Effector memory CD4-positive, alpha-beta T cell (primary cell): ENCODE measurements at regions not wholly inside any gene's neighbourhood (a gene's known extent, or its start where the extent isn't known, plus 50 kb on each side); places are given as distances from the start of the nearest gene placed in this dataset.
"Not testable (repeated sequence)": the region's sequence is repeated elsewhere in the genome, so short reads cannot be mapped to it uniquely, and the experiment has no call there.

Experiments used
- DNase-seq, 3 donors: peaks; one replicate each; pipeline ENCODE4 v3.0.0-alpha.2; 2020
- H3K27ac ChIP-seq: 2 replicates; pipeline ENCODE4 v1.7.0; 2013; ENCODE audit warnings: mild to moderate bottlenecking, low read length, moderate library complexity; ENCODE audit not compliant: insufficient read depth, poor library complexity, severe bottlenecking
- H3K27me3 ChIP-seq: replicated peaks from 2 replicates; pipeline ENCODE4 v1.7.0; 2013; ENCODE audit warnings: mild to moderate bottlenecking, low read length; ENCODE audit not compliant: insufficient read depth, control insufficient read depth, poor library complexity, severe bottlenecking
- H3K36me3 ChIP-seq: 2 replicates; pipeline ENCODE4 v1.7.0; 2013; ENCODE audit warnings: mild to moderate bottlenecking, low read length, moderate library complexity; ENCODE audit not compliant: control insufficient read depth, insufficient read depth
- H3K4me1 ChIP-seq: 2 replicates; pipeline ENCODE4 v1.7.0; 2013; ENCODE audit warnings: low read length, mild to moderate bottlenecking; ENCODE audit not compliant: control insufficient read depth, insufficient read depth, poor library complexity, severe bottlenecking
- H3K4me3 ChIP-seq: 2 replicates; pipeline ENCODE4 v1.7.0; 2013; ENCODE audit warnings: low read length, low read depth, mild to moderate bottlenecking; ENCODE audit not compliant: insufficient read depth, poor library complexity, severe bottlenecking
- H3K9me3 ChIP-seq: 2 replicates; pipeline ENCODE4 v1.7.0; 2013; ENCODE audit warnings: mild to moderate bottlenecking, low read length, moderate library complexity; ENCODE audit not compliant: control insufficient read depth

GRCh38 chr6:99818161-99818560, 175.9 kb downstream of the MCHR2 start:
- Histone ChIP-seq H3K36me3 (no peaks in the 10 kb centered on the region), H3K27me3 (no peaks in the 10 kb centered on the region), H3K4me1 (no peaks in the 10 kb centered on the region), H3K9me3 (no peaks in the 10 kb centered on the region), H3K27ac (no peak overlapping the region), H3K4me3 (no peak overlapping the region)
- no peak for DNase-seq

GRCh38 chr6:99819853-99820252, 174.2 kb downstream of the MCHR2 start:
- Histone ChIP-seq H3K4me1 (no peaks in the 10 kb centered on the region), H3K36me3 (no peaks in the 10 kb centered on the region), H3K4me3 (no peak overlapping the region), H3K9me3 (no peaks in the 10 kb centered on the region), H3K27ac (no peak overlapping the region), H3K27me3 (no peaks in the 10 kb centered on the region)
- no peak for DNase-seq

GRCh38 chr6:99821164-99821563, 172.9 kb downstream of the MCHR2 start:
- DNase-seq = no peak
- H3K4me1 ChIP-seq = no peaks in the 10 kb centered on the region
- no peaks in the 10 kb centered on the region for H3K9me3 ChIP-seq
- no peak overlapping the region for H3K27ac ChIP-seq
- no peak overlapping the region for H3K4me3 ChIP-seq
- no peaks in the 10 kb centered on the region for H3K27me3 ChIP-seq
- no peaks in the 10 kb centered on the region for H3K36me3 ChIP-seq

- no peak overlapping the region for H3K4me3 ChIP-seq
- H3K4me1 ChIP-seq = no peaks in the 10 kb centered on the region
- H3K36me3 ChIP-seq = no peaks in the 10 kb centered on the region
- H3K27ac ChIP-seq = no peak overlapping the region
- H3K9me3 ChIP-seq = no peaks in the 10 kb centered on the region
- DNase-seq = no peak
- no peaks in the 10 kb centered on the region for H3K27me3 ChIP-seq
Observed at GRCh38 chr6:99822741-99823512, 171.1 kb downstream of the MCHR2 start.

- H3K36me3 ChIP-seq, H3K4me3 ChIP-seq, H3K27me3 ChIP-seq, DNase-seq, H3K9me3 ChIP-seq, H3K27ac ChIP-seq, H3K4me1 ChIP-seq: not testable (repeated sequence)
Observed at GRCh38 chr6:99823513-99824235, 170.3 kb downstream of the MCHR2 start.

- H3K27ac ChIP-seq = no peak overlapping the region
- no peaks in the 10 kb centered on the region for H3K27me3 ChIP-seq
- H3K36me3 ChIP-seq = no peaks in the 10 kb centered on the region
- no peaks in the 10 kb centered on the region for H3K4me1 ChIP-seq
- no peaks in the 10 kb centered on the region for H3K9me3 ChIP-seq
- DNase-seq = no peak
- H3K4me3 ChIP-seq = no peak overlapping the region
Observed at GRCh38 chr6:99833034-99833433, 161.0 kb downstream of the MCHR2 start.

GRCh38 chr6:99836471-99836870, 157.6 kb downstream of the MCHR2 start:
- no peaks in the 10 kb centered on the region for H3K27me3 ChIP-seq

GRCh38 chr6:99838607-99839006, 155.4 kb downstream of the MCHR2 start:
- no peak overlapping the region for H3K27ac ChIP-seq
- DNase-seq = no peak
- no peaks in the 10 kb centered on the region for H3K4me1 ChIP-seq
- H3K36me3 ChIP-seq = no peaks in the 10 kb centered on the region
- H3K27me3 ChIP-seq = no peaks in the 10 kb centered on the region
- no peaks in the 10 kb centered on the region for H3K9me3 ChIP-seq
- no peak overlapping the region for H3K4me3 ChIP-seq

More at GRCh38 chr6:99836471-99836870, 157.6 kb downstream of the MCHR2 start:
- DNase-seq = no peak
- Histone ChIP-seq H3K27ac (no peak overlapping the region), H3K4me3 (no peak overlapping the region), H3K4me1 (no peaks in the 10 kb centered on the region), H3K9me3 (no peaks in the 10 kb centered on the region), H3K36me3 (no peaks in the 10 kb centered on the region)

GRCh38 chr6:99841297-99841696, 152.7 kb downstream of the MCHR2 start:
- Histone ChIP-seq H3K4me3 (no peak overlapping the region), H3K36me3 (no peaks in the 10 kb centered on the region), H3K4me1 (no peaks in the 10 kb centered on the region), H3K27me3 (no peaks in the 10 kb centered on the region), H3K27ac (no peak overlapping the region), H3K9me3 (no peaks in the 10 kb centered on the region)
- DNase-seq = no peak

GRCh38 chr6:99846006-99846405, 148.0 kb downstream of the MCHR2 start:
- no peaks in the 10 kb centered on the region for H3K9me3 ChIP-seq
- H3K27ac ChIP-seq = no peak overlapping the region
- DNase-seq = no peak
- H3K4me1 ChIP-seq = no peaks in the 10 kb centered on the region
- no peak overlapping the region for H3K4me3 ChIP-seq
- H3K36me3 ChIP-seq = no peaks in the 10 kb centered on the region
- no peaks in the 10 kb centered on the region for H3K27me3 ChIP-seq
